ENCODE measurements at regions not wholly inside any gene's neighbourhood (a gene's known extent, or its start where the extent isn't known, plus 50 kb on each side); places are given as distances from the start of the nearest gene placed in this dataset.

DNA sequence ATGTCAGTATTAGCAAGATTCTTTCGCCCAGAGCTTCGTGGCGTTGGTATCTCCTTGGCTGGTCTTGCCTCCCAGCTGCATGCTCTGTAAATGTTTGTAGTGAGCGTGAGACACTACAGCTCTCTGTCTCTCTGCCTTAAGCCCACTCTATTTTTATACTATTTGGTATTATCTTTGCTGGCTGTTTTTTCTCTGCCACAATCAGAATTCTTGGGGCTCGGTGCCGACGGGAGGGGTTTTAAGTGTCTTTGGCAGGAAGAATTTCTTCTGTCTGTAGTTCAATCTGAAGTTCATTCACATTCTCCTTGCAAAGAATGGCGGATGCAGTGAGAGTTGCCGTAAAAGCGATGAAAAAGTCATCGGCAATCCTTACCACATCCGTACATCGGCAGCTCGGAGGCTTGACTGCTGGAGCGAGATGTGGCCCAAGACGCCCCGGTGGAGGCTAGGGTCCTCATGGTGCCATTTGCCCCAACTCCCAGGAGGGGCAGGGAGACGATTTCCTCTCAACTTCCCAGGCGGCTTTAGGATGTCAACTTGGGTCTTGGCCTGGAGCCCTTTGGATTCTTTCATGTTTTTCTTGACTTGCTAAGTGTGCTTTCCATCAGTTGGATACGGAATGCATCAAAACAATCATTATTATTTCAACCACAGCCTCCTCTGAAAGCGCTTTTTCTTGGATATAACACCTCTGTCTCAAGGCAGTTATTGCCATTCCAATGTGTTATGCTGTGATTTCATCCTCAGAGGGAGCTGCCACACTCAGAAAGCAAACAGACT lies 132.3 kb upstream of the SDK2 start:
- no peak overlapping the region for H3K27ac ChIP-seq
- 18 to 98% (median 80%) methylated on average over 1 to 18 of the region's 21 CpGs; no CpG with 5 or more reads in 1 of the 10 experiments for WGBS, 10 experiments
- no peak for ATAC-seq (replicated peaks in 6 of 8)
- H3K4me1 ChIP-seq (replicated peaks in 1 of 2) = peaks cover 17 to 18% of the 10 kb centered on the region in 2 donors
- in situ Hi-C loops (cut with MboI; ENCODE audit: low pct_unique_long_range_greater_than_20kb in 2 of 9, low sequenced_read_pairs in 9 of 9, unreplicated experiment in 9 of 9) = loop anchor here in 1 of 9 experiments (25.0 kb wide), 1 partner anchor 111 kb away; no protein-coding TSS in a partner anchor
- no peak overlapping the region for H3K4me3 ChIP-seq

DNA sequence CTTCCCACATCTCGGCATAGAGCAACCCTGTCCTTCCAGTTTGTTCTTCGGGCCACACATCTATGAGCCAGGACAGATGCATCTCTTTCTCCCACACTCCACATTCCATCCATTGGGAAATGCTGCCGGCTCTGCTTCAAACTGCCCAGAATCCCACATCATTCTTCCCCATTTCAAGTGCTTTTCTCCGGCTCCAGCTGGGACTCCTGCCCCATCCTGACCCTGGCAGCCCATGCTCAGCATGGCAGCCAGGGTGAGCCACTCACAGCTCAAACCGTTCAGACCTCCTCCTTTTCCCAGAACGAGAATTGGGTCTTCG lies 132.8 kb upstream of the SDK2 start:
- ATAC-seq (replicated peaks in 6 of 8) = no peak
- in situ Hi-C loops (cut with MboI; ENCODE audit: low pct_unique_long_range_greater_than_20kb in 2 of 9, low sequenced_read_pairs in 9 of 9, unreplicated experiment in 9 of 9) = loop anchor here in 1 of 9 experiments (25.0 kb wide), 1 partner anchor 110 kb away; no protein-coding TSS in a partner anchor
- peaks cover 15 to 16% of the 10 kb centered on the region in 2 donors for H3K4me1 ChIP-seq (replicated peaks in 1 of 2)
- H3K4me3 ChIP-seq = no peak overlapping the region
- H3K27ac ChIP-seq = no peak overlapping the region
- WGBS, 10 experiments = 30 to 90% (median 76%) methylated on average over 2 to 3 of the region's 7 CpGs; no CpG with 5 or more reads in 6 of the 10 experiments

DNA sequence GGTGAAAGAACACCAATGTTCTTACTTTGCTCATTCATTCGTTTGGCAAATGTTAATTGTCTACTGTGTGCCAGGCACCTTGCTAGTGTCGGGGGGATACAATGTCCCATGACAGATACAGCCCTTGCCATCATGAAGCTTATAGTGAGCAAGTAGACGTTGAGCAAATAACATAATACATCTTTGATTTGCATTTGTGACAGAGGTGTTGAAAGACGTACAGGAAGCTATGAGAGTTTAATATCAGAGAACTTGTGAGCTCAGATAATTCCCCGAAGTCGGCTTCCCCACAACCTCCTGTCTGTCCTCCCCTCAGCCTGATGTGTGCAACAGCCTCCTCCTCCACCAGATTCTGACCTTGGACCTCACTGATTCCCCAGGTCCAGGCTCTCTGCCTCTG lies 138.0 kb upstream of the SDK2 start:
- in situ Hi-C loops (cut with MboI; ENCODE audit: low pct_unique_long_range_greater_than_20kb in 2 of 9, low sequenced_read_pairs in 9 of 9, unreplicated experiment in 9 of 9) = loop anchor here in 1 of 9 experiments (25.0 kb wide), 1 partner anchor 105 kb away; no protein-coding TSS in a partner anchor
- Histone ChIP-seq H3K4me3 (no peak overlapping the region), H3K27ac (no peak overlapping the region), H3K4me1 (replicated peaks in 1 of 2) (peaks cover 30 to 33% of the 10 kb centered on the region in 2 donors)
- no peak for ATAC-seq (replicated peaks in 6 of 8)
- 11 to 100% (median 60%) methylated on average over 1 to 6 of the region's 6 CpGs; no CpG with 5 or more reads in 1 of the 10 experiments for WGBS, 10 experiments

DNA sequence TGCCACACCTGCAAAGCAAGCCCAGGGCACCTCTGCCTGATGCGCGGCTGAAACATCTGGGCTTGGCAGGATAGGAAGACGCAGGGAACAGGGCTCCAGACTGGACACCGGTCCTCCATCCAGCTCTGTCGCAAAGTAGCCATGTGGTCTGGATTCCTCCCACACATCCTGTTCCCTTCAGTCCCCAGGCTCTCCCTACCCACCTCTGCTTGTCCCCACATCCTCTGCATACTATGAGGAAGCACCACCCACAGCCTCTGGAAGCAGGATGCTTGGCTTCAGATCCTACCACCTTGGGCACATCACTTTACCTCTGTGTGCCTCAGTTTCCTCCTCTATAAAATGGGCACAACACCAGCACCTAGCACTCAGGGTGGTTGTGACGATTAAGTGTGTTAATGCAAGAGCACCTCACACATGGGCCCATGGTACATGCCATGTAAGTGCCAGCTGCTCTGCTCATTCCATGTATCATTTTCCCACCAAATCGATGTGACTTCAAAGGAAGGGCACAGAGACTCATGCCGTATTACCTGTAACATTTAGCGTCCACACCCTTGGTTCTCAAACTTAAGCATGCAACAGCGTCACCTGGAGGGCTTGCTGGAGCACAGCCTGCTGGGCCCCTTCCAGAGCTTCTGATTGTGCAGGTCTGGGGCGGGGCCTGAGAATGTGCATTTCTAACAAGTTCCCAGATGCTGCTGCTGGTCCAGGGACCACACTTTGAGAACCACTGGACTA lies 138.6 kb upstream of the SDK2 start:
- WGBS, 10 experiments = 20 to 100% (median 81%) methylated on average over 2 to 5 of the region's 11 CpGs; no CpG with 5 or more reads in 4 of the 10 experiments
- peak in 1 of 8 experiments; percentile 23 for ATAC-seq (replicated peaks in 6 of 8)

DNA sequence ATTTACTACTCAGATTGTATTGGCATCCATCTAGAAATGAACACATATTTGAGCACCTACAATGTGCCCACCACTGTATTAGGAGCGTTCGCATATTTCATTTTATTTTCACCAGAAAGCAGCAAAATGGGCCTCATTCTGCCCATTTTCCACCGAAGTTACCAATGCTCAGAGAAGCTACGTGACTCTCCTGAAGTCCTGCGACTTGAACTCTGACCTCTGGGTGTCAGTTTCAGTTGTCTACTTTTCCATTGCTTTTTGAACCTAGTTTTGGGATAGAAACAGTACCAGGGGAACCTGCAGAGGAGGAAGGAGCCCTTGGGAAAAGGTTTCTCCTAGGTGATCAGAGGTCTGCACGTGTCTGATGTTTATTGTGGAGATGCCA lies 139.1 kb upstream of the SDK2 start:
- Histone ChIP-seq H3K4me1 (replicated peaks in 1 of 2) (peaks cover 39 to 44% of the 10 kb centered on the region in 2 donors), H3K27ac (no peak overlapping the region), H3K4me3 (no peak overlapping the region)
- no peak for ATAC-seq (replicated peaks in 6 of 8)
- 0 to 89% (median 81%) methylated on average over 1 to 6 of the region's 6 CpGs; no CpG with 5 or more reads in 2 of the 10 experiments for WGBS, 10 experiments
- in situ Hi-C loops (cut with MboI; ENCODE audit: low pct_unique_long_range_greater_than_20kb in 2 of 9, low sequenced_read_pairs in 9 of 9, unreplicated experiment in 9 of 9) = loop anchor here in 1 of 9 experiments (25.0 kb wide), 1 partner anchor 104 kb away; no protein-coding TSS in a partner anchor

More for the DNA sequence above, 138.6 kb upstream of the SDK2 start:
- H3K4me1 ChIP-seq (replicated peaks in 1 of 2) = peaks cover 36 to 39% of the 10 kb centered on the region in 2 donors
- H3K27ac ChIP-seq = no peak overlapping the region
- in situ Hi-C loops (cut with MboI; ENCODE audit: low pct_unique_long_range_greater_than_20kb in 2 of 9, low sequenced_read_pairs in 9 of 9, unreplicated experiment in 9 of 9) = loop anchor here in 1 of 9 experiments (25.0 kb wide), 1 partner anchor 104 kb away; no protein-coding TSS in a partner anchor
- H3K4me3 ChIP-seq = no peak overlapping the region

DNA sequence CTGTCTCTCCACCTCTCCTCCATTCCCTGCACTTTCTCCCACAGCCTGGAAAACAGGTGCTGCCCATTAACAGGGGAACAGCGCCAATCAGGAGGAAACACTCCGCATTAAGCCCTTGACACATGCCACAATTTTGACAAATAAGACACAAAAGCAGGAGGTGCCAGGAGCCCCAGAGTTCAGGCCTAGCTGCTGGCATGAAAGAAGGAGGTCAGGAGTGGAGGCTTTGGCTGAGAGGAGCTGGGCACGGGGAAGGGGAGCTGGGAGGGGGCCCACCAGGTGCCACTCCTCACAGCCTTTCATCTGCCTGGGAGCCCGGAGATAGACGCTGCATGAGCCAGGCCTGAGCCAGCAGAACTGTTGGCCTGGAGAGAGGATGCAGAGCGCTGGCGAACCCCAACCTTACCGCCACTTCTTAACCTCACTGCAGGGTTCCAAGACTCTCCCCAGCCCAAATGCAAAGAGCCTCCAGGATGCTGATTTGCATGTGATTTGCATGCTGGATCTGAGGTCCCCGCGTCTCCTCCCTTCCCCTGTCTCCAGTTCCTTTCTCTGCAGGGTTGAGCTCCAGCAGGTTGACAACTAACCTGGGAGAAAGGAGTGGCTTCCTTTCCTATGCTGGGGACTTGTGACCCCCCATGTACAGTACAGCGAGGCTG lies 139.8 kb upstream of the SDK2 start:
- H3K27ac ChIP-seq = no peak overlapping the region
- WGBS, 10 experiments = 40 to 100% (median 95%) methylated on average over 1 to 6 of the region's 11 CpGs; no CpG with 5 or more reads in 3 of the 10 experiments
- H3K4me3 ChIP-seq = no peak overlapping the region
- peaks cover 39 to 44% of the 10 kb centered on the region in 2 donors for H3K4me1 ChIP-seq (replicated peaks in 1 of 2)
- in situ Hi-C loops (cut with MboI; ENCODE audit: low pct_unique_long_range_greater_than_20kb in 2 of 9, low sequenced_read_pairs in 9 of 9, unreplicated experiment in 9 of 9) = loop anchor here in 1 of 9 experiments (25.0 kb wide), 1 partner anchor 103 kb away; no protein-coding TSS in a partner anchor
- ATAC-seq (replicated peaks in 6 of 8) = no peak

DNA sequence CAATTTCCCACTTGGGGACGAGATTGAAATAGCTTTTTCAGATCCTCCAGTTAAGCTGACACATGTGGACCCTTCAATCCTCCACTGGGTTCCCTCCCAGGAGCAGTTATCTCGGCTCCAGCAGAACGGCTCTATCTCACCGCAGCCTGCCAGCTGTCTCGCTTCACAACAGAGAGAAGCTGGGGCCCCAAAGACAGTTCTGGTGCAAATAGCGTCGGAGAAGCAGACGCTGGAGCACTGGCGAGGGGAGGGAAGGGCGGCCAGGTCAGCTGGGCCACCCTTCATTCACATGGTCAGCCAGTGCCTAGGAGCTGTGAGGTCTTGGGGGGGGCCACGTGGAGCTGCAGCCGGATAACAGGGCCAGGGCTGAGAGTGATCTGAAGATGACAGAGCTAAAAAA lies 141.3 kb upstream of the SDK2 start:
- in situ Hi-C loops (cut with MboI; ENCODE audit: low pct_unique_long_range_greater_than_20kb in 2 of 9, low sequenced_read_pairs in 9 of 9, unreplicated experiment in 9 of 9) = loop anchor here in 1 of 9 experiments (25.0 kb wide), 1 partner anchor 102 kb away; no protein-coding TSS in a partner anchor
- ATAC-seq (replicated peaks in 6 of 8) = peak in 5 of 8 experiments; percentile 26 to 76 (median 65)
- peaks cover 39 to 44% of the 10 kb centered on the region in 2 donors for H3K4me1 ChIP-seq (replicated peaks in 1 of 2)
- peak overlapping the region; percentile 41 to 57 for H3K27ac ChIP-seq
- no peak overlapping the region for H3K4me3 ChIP-seq
- WGBS, 10 experiments = 0 to 63% (median 25%) methylated on average over 2 to 10 of the region's 12 CpGs; no CpG with 5 or more reads in 2 of the 10 experiments

DNA sequence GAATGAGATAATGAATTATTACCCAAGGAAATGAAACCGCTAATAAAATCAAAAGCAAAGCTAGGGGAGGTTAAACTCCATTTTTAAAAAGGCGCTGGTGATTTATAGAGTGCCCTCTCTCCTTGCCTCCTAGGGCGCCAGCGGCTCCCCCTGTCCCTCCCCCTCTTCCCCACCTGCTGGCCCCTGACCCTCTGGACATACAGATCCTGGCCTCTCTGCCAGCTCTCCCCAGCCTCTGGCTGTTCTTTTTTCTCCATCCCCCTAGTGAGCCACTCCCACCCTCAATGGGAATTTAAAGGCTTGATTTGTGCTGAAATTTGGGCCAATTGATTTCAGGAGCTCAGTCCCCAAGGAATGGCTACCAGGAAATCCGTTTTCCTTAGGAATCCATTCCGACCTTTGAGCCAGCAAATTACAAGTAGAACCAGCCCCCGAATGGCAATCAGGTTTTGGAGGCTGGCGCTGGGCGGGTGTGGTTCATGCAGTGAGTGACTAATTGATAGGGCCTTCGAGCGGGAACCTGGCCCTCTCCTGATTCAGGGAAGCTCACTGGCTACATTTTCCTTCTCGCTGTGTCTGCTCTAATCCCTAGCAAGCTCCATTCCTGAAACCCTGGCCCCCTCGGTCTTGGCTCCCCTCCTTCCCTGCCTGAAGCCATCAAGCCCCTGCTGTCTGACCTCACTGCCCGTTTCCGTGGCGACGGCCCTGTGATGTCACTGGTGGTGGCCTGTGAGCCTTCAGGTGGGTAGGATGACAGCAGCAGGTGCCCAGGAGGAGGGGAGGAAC lies 141.9 kb upstream of the SDK2 start:
- in situ Hi-C loops (cut with MboI; ENCODE audit: low pct_unique_long_range_greater_than_20kb in 2 of 9, low sequenced_read_pairs in 9 of 9, unreplicated experiment in 9 of 9) = loop anchor here in 1 of 9 experiments (25.0 kb wide), 1 partner anchor 101 kb away; no protein-coding TSS in a partner anchor
- 0 to 60% (median 29%) methylated on average over 1 to 12 of the region's 17 CpGs; no CpG with 5 or more reads in 1 of the 10 experiments for WGBS, 10 experiments
- Histone ChIP-seq H3K4me3 (no peak overlapping the region), H3K27ac (peak overlapping the region; percentile 41 to 57), H3K4me1 (replicated peaks in 1 of 2) (peaks cover 39 to 44% of the 10 kb centered on the region in 2 donors)
- ATAC-seq (replicated peaks in 6 of 8) = peak; percentile 54 to 91 (median 70)

DNA sequence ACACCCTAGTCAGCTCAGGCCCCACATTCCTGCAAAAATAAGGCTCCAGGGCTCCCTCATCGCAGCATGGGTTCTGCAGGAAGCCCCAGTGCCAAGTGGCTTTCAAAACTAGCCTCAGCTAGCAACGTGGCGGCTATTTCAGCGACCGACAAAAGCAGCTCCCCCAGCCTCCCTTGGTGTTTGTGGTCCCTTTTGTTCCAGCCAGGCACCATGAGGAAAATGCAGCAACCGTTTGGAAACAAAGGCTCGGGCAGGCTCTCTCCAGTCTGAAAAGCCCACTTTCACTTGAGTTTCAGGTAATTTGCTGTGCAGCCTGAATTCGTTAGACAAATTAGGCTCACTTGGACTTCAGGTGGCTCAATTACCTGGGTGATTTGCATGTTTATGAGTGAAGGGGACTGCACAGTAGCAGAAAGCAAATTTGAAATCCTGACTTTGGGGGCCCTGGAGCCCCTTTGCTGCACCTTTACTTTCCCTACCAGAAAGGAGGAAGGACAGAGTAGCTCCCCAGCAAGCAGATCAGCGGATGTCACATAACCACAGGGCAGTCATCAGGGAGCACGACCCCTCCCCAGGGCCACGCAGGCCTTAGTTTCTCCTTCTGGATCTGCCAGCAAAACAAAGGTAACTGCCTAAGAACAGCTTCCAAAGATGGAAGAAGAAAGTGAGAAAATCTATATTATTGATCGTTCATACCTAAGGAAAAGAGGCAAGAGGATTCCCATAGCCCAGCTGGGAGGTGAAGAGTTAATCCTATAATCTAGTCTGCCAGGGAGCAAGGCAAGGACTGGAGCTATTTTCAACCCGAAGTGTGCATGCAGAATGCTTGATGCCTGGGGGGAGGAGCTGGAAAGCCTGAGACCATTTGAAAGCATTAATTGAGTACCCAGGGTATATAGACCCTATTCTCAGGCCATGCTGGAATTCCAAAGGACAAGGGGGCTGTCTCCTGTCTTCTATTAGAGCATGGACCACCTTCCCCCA lies 143.1 kb upstream of the SDK2 start:
- WGBS, 10 experiments = 0 to 60% (median 37%) methylated on average over 1 to 12 of the region's 13 CpGs; no CpG with 5 or more reads in 2 of the 10 experiments
- Histone ChIP-seq H3K4me3 (no peak overlapping the region), H3K4me1 (replicated peaks in 1 of 2) (peaks cover 39 to 44% of the 10 kb centered on the region in 2 donors), H3K27ac (peak overlapping the region in 1 of 2 donors; percentile 17)
- in situ Hi-C loops (cut with MboI; ENCODE audit: low pct_unique_long_range_greater_than_20kb in 2 of 9, low sequenced_read_pairs in 9 of 9, unreplicated experiment in 9 of 9) = loop anchor here in 1 of 9 experiments (25.0 kb wide), 1 partner anchor 100 kb away; no protein-coding TSS in a partner anchor
- ATAC-seq (replicated peaks in 6 of 8) = peak in 3 of 8 experiments; percentile 20 to 40 (median 24)

DNA sequence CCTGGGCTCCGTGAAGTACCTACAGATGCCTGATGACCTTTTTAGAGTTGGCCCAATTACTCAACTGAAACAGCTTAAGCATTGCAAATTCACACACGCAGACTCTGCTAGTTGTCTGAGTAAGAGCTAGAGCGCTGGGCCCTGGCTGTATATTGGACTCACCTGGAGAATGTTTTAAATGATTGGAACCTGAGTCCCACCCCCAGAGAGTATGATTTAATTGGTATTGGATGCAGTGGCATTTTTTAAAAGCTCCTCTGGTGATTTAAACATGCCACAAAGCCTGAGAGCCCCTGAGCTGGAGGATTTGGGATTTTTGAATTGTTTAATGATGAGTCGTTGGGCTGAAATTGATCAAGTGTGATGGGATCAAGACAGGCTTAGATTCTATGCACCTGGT lies 143.9 kb upstream of the SDK2 start:
- ATAC-seq (replicated peaks in 6 of 8) = peak in 2 of 8 experiments; percentile 7 to 14
- Histone ChIP-seq H3K4me3 (no peak overlapping the region), H3K4me1 (replicated peaks in 1 of 2) (peaks cover 39 to 44% of the 10 kb centered on the region in 2 donors), H3K27ac (no peak overlapping the region)
- WGBS, 10 experiments = 43 to 100% (median 83%) methylated on average over 1 to 3 of the region's 4 CpGs; no CpG with 5 or more reads in 3 of the 10 experiments
- in situ Hi-C loops (cut with MboI; ENCODE audit: low pct_unique_long_range_greater_than_20kb in 2 of 9, low sequenced_read_pairs in 9 of 9, unreplicated experiment in 9 of 9) = loop anchor here in 1 of 9 experiments (25.0 kb wide), 1 partner anchor 99 kb away; no protein-coding TSS in a partner anchor

DNA sequence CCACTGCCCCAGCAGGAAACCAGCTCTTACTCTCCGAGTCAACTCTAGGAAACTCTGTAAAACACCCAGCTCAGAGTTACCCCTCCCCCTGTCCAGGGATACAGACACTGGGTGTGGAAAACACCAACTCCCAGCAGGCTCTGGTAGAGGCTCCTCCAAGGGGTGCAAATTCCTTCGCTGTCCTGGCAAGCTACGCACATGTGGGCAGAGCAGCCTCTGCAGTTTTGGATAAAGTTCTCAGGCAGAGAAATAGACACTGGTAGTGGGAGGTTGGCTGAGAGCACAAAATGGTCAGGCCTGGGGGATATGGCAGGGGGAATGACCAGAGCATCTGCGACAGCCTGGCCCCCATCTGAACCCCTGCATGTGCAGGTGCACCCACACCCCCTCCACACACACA lies 146.9 kb upstream of the SDK2 start:
- Histone ChIP-seq H3K4me3 (no peak overlapping the region), H3K4me1 (replicated peaks in 1 of 2) (peaks cover 20 to 22% of the 10 kb centered on the region in 2 donors), H3K27ac (no peak overlapping the region)
- in situ Hi-C loops (cut with MboI; ENCODE audit: low pct_unique_long_range_greater_than_20kb in 2 of 9, low sequenced_read_pairs in 9 of 9, unreplicated experiment in 9 of 9) = loop anchor here in 1 of 9 experiments (25.0 kb wide), 1 partner anchor 96 kb away; no protein-coding TSS in a partner anchor
- ATAC-seq (replicated peaks in 6 of 8) = no peak
- 92% methylated on average over 2 of the region's 4 CpGs; no CpG with 5 or more reads in 9 of the 10 experiments for WGBS, 10 experiments

All from motor neuron (in vitro differentiated cells).